Stromal cell of bone marrow (primary cell): ENCODE measurements at regions not wholly inside any gene's neighbourhood (a gene's known extent, or its start where the extent isn't known, plus 50 kb on each side); places are given as distances from the start of the nearest gene placed in this dataset.

Source experiments
- DNase-seq: peaks from one replicate; pipeline ENCODE4 v3.0.0-alpha.2; 2012; ENCODE audit warnings: low read depth

DNA sequence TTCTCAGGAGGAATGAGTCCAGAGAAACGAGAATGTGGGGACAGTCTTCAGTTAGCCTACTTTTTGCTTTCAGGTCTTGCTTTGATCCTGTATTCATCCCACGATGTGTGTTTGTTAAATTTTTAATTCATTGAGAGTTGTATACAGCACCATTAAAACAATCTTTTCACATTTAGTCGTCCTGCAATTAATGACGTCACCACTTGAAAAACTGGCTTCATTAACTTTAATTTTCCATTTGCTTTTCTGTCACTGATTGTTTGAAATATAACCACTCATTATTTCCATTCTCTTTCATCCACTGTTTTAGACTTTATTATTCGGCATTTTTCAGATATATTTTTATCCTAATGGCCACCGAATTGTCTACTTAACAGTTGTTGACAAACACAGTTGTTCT lies 146.9 kb downstream of the TFEC start:
- no peak for DNase-seq

DNA sequence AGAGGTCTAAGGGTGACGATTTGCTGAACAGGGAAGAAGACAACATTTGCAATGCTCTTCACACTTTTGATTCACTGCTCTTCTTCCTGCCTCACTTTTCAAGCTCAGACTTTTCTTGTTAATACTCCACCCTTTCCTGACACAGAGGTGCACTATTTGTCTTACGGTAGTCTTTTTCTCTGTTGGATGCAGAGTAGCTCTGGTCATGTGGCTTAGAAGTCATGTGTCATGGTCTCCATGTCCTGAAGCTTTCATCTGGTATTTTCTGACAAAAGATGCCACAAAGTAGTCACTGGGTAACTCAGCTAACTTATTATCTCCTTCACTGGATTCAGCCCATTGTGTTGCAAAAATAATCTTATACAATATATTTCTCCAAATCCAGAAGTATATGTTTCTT lies 149.1 kb downstream of the TFEC start:
- DNase-seq: no peak

DNA sequence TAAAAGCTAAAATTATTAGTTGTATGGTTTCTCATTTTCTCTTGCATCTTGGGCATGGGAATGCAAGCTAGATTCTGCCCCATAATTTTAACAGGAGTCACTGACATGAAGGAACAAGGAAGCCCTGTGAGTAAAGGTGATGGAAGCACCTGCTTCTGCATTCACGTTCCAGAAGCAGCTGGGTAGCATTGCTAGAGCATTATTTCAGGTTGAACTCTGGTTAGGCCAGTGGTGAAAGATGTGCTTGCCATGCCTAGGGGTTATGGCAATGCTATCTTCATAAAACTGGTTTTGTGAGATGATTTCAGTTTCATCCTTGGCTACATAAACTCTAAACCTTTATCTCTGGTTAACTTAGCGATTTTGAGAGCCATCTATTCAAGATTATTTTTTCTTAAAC lies 151.4 kb downstream of the TFEC start:
- DNase-seq: no peak

DNA sequence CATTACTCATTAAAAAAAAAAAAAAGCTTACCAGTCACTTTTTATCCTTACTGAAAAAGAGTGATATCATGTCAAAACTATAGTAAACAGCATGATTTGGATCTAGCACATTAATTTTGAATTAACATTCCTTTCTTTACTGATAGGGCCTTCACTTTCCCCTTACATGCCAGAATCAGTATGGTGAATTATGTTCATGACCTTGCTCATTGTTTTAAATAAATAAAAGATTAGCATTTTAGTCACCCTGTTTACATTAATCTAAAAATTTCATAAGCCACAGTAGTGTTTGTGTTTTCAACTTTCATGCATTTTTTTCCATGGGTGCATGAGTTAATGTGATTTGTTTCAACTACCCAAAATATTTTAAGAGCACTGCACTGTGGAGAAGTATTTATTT lies 160.8 kb downstream of the TFEC start:
- DNase-seq: no peak

DNA sequence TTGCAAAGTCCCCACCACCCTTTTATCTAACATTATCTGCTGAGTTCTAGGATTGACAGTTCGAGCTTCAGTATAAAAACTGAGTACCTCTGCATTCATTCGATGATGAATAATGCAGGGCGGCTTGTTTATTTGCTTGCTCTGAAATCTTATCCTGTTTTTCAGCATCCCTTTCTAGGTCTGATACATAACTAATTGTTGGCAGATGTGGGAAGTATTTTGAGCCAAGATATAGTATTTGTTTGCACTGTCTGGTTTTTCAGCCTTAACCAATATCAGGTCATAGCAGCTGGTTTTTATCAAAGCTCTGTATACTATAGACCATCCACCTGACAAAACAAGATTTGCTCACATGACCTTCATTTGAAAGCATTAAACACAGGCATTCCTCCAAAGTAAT lies 161.4 kb downstream of the TFEC start:
- no peak for DNase-seq

DNA sequence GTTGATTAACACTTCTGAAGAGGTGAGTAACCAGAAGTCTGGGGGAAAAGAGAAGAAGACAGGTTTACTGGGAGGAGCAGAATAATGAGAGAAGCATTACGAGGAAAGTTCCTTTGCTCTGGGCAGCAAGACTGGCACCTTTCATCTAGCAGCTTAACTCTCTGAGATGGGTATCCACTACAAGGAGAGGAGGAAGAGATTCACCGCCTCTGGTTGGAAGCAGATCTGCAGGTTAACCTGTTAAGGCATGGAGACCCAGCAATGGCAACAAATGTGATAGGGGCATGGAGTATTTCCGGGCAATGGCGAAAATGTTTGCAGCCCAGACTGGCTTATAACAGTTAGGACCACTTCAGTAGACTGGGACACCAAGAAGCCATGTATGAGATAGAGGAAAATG lies 162.2 kb downstream of the TFEC start:
- no peak for DNase-seq

DNA sequence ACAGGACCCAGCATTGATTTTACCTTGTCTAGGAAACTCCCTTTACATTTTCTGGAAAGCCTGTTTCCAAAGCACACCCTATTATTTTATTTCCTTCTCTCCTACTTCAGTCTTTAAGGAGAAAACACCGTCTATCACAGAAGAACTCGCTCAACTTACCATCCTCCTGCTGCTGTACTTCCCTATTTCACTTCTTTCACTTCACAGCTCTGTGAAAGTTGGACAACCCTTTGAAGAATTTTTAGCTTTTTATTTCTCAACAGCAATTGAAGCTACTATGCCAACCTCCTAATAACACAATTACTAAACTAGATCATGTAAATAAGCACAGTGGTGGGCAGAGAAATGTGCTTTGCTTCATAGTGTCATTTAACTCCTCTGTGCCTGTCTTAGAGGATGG lies 166.5 kb downstream of the TFEC start:
- DNase-seq: no peak

DNA sequence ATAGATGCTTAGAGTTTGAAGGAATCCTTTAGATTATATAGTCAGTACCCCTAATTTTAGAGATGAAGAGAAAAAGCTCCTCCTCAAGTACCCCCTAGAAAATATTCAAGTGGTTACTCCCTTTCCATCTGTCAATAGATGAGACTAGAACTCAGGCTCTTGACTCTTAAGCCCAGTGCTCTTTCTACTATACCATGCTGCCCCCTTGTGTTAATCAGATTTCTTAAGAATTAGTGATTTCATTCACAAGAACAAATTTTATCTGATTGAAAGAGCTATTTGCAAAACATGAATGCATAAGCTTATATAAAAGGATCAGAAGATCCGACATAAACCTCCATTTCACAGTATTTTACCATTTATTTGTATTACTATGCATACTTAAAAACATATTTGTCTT lies 179.3 kb downstream of the TFEC start:
- DNase-seq: peak; percentile 25

DNA sequence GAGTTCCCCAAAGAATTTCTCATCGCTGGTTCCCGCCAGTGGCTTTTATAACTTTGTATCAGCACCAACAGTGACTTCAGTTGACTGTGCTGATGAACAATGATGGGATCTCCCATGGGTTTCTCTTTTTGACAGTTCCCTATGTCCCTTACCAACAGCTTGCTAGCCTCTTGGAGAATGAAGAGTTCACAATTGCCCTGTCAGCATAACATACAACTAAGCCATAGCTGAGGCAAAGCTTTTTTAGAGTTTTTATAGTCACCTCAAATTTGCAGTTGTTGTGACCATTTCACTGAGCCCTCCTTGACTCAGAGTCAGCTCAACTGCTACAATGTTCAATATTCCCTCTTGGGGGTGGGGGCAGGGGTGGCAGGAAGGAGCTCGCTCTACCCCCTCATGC lies 179.8 kb downstream of the TFEC start:
- no peak for DNase-seq

DNA sequence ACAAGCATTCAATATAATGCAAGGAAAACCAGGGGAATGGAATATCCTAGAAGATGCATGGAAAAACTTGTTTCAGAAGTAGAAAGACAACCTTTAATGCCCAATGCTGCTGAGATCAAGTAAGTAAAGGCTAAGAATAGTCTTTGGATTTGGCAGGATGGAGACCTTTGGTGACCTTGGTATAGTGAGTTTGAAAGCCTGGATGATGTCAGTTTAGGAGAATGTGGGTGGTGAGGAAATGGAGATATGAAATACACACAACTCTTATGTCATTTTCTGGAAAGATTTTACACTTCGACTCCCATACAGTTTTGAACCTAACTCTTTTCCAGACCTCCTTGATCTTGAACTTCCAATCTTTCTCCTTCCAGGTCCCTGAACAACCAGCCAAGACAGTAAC lies 185.7 kb downstream of the TFEC start:
- DNase-seq: no peak

DNA sequence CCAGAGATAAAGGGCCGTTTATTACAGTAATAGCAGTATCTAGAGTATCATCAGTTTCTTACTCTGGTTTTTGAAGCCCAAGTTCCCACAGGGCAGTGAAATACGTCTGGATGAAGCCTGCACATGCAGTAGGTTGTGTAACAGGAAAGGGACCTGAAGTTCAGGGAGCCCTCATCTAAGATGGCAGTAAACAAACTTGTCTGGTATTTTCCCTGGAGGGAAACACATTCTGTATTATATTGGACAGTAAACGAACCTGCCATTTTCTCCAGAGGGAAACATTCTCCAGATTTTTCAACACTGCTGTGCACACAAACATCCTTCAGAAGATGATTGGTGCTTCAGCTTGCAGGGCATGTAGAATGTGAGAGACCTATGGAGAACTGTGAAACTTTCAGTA lies 189.9 kb downstream of the TFEC start:
- DNase-seq: no peak

DNA sequence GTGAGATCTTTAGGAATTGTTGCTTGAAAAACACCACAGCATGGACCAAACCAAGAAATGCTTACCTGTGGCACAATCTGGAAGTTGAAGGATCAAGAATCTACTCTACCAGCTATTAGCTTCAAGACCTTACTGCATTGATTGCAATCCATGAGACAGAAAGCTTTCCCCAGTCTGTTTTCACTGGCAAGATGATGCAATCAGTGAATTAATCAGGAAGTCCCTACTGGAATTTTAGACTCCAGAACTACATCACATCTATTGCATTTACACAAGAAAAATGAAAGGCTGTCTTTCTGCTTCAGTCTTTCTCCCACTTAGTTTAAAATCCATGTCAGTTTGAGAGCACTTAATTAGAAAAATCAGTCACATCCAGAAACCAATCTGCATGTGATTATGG lies 191.7 kb downstream of the TFEC start:
- peak; percentile 23 for DNase-seq

DNA sequence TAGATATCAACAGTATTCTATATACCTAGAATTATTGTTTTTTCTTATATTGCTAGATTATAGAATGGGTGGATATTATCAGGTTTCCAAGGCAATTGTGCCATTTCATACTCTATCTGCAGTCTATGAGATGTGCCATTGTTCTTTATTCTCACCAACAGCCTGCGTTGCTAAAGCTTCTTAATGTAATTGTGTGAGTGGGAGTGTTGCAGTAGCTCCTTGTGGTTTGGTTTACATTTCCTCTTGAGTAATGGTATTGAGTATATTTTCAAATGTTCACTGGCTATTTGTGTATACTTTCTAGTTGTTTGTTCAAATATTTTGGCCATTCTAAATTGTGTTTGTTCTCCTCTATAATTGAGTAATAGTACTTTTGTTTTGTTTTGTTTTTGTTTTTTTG lies 199.2 kb downstream of the TFEC start:
- DNase-seq: no peak

DNA sequence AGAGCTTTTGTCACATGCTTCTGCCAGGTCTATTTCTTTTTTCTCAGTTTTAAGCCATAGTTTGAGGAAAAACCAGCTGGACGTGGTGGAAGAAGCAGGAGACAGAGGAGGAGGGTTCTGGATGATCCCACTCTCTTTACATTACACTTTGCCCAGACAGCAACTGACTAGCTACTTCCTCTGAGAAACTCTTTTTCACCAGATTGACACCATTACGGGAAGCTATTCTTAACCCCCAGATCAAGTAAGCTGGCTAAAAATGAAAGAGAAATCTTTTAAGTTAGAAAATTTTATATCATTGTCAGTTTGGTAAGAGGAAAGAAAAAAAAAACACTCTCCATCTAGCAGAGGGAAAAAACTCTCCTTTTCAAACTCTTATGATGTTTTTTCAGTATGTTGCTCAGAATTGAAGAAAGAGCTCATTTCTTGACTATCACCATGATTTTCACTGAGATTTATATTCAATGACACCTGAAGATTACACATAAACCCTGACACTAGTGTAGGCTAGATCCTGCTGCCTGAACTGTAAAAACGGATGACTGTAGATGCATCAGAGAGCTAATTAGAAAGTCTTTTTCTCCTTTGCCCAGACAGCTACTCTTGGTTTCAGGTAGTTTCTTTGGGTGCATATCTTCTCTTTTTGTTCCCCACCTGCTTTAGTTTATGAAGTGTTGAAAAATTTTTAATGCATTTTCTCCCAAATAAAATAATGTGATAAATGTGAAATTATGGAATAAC lies 203.1 kb downstream of the TFEC start:
- DNase-seq: no peak

DNA sequence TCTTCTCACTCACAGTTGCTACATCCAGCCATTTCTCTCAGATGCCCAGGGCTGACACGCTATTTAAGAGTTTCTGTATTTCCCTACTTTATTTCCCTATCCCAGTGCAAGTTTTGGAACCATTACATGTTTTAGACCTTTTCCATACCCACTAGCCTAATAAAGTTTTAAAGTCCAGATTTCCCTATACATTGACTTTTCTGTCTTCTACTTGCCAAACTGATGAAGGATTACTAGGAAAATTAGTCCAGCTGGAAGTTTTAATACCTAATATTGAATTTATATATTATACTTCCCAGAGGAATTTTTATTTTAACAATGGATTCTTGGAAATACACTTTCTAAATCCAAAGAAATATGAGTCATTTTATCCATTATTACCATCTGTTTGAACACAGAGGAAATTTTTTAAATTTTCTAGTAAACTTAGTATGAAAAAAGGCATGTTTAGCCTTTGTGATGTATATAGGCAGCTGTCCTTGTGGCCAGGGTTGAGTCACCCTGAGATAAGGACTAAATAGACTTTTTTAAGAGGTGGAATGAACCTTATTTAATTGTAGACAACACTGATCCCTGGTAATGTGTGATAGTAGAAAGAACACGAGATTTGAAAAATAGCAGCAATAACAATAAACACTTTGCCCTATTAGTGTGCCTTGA lies 205.0 kb downstream of the TFEC start:
- DNase-seq: no peak

DNA sequence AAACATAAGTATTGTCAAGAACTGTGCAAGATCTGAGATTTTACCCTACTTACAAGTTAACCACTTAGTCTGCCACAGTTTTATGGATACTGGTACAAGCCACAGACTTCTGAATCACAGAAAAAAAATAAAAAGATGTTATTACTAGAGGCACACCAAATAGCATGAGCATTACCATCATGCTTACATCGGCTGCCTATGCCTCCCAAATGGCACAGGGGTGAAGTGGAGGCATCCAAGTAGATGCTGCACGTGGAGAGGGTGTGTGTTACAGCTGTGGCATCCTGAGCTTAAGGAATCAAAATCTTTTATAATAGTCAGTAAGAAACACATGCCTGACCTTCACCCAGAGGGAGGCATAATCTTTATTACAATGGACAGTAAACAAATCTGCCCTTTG lies 207.8 kb downstream of the TFEC start:
- DNase-seq: peak; percentile 10

DNA sequence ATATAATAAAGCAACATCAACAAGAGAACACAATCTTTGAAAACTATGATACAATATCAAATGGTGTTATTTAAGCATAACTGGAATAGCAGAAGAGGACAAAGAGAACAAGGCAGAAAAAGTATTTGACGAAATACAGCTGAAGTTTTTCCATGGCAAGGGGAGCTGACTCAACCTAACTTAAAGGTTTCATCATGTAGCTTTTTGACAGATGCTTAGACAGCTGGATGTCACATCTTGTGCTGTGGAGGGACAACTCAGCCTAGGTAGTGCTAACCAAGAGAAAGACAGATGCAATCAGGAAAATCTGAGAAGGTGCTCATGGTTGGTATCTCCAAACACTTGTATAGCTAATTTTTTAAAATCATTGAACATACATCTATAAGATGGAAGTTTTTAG lies 208.2 kb downstream of the TFEC start:
- DNase-seq: no peak

DNA sequence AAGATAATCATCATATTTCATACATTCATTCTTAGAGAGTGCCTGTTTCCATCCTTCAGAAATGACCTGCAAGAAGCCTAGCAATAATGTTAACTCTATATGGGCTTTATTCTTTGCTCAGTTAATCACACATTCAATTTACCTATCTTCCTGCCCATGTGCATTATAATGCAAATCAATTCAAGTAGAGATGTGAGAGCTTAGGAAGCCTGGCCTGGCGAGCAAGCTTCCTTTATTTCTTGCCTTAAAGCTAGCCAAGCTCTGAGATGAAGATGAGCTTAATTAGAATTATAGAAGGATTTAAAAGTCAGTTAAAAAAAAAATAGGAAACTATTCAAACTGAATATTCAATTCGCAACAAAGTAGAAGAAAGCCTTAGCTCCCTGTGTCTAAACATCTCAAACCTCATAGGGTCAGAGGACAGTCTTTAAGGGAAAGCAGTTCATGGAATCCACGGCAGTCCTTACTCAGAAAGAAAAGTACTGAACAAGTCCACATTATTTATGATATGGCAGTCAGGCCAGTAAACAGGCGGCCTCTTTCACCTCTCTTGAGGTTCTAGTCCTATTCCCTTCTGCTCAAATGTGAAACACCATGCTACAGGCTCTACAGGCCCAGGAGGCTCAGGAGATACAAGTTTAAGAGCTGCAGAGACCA lies 214.1 kb downstream of the TFEC start:
- no peak for DNase-seq

DNA sequence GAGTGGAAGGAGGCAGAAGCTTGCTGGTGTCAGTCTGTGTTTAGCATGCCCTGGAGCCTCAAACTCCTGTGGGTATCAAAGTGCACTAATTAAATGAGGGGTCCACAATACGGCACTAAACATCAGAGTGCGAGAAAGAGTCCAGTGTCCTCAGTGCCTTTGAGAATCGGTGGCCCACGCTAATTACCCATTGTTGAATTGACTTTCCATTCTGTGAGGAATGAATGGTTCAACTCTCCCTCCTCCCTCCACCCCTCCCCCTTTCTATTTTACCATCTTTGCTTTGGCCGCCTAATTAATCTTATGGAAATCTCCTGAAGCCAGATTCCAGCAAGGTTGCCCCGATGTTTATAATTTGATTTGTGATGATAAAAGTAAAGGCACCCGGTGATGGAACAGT lies 217.8 kb downstream of the TFEC start:
- no peak for DNase-seq

DNA sequence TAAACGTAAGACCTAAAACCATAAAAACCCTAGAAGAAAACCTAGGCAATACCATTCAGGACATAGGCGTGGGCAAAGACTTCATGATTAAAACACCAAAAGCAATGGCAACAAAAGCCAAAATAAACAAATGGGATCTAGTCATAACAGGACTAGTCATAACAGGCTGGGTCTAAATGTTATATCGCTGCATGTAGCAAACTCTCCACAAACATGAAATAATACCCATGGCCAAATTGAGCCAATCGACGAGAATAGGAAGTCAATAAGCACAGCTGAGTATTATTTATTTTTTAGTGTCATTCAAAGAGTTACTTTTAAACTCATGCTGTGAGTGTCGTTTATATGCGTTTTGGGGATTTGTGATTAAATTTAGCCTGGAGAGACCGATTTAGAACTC lies 225.1 kb downstream of the TFEC start:
- peak; percentile 15 for DNase-seq

DNA sequence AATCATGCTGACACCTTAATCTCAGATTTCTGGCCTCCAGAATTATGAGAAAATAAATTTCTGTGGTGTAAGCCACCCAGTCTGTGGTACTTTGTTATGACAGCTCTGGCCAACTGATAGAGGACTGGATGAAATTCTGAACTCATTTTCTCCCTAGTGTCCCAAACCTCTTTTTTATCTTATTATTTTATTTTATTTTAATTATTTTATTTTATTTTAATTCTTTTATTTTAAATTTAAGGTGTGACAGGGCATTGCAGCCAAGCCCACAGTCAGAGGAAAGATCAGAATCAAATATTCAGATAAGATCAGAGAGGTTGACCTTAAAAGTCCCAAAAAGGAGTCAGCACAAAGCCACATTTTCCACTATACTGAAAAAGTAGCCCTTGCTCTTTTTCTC lies 228.1 kb downstream of the TFEC start:
- no peak for DNase-seq

DNA sequence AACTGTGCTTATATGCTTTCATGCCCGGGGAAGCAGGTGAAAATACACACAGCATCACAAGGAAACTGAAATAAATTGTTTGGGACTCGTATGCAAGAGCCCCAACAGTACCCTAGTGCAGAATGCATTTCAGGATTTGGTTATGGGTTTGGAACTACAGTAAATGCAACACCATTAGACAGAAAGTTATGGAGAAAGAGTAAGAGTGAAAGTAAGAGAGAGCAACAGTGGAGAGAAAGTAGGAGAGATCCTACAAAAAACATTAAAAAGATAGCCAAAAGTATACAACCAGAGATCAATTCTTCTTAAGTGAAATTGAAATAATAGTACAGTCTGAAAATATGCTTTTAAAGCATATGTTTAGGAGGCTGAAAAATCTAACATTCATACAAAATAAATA lies 231.1 kb downstream of the TFEC start:
- no peak for DNase-seq

DNA sequence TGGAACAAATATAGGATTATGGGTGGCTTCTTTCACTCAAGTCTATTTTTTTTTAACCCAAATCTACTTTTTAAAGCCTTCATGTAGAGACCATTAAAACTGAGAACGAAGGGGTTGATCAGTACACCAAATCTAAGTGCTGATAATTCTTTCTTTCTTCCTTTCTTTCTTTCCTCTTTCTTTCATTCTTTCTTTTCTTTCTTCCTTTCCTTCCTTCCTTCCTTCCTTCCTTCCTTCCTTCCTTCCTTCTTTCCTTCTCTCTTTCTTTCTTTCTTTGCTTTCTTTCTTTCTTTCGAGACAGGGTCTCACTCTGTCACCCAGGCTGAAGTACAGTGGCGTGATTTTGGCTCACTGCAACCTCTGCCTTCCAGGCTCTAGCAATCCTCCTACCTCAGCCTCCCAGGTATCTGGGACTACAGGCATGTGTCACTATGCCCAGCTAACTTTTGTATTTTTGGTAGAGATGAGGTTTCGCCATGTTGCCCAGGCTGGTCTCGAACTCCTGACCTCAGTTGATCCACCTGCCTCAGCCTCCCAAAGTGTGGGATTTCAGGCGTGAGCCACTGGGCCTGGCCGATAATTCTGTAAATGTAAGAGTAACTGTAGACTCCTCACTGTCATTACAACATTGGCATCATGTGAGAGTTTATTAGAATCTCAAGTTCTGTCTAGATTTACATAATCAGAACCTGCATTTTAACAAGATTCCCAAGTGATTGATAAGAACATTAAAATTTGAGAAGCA lies 236.4 kb downstream of the TFEC start:
- no peak for DNase-seq
